ENCODE measurements at regions not wholly inside any gene's neighbourhood (a gene's known extent, or its start where the extent isn't known, plus 50 kb on each side); places are given as distances from the start of the nearest gene placed in this dataset.

DNA sequence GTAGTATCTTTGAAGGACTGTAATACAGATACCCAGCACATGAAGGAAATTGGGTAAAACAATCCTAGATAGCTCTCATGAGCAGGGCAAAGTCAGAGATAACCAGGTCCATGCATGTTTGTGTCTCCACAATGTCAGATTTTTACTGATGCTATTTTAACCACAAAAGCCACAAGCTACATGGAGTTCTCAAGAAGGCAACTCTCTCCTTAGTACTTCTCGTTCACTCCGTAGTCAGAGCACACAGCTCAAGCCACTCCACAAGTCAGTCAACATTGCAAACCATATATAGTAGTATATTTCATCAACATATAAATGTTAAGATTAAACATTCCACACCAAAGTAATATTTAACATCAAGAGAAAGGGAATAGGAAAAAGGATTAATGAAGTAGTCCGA, 98.0 kb upstream of the PIK3CG start:
- TF ChIP-seq, protein P1, sequence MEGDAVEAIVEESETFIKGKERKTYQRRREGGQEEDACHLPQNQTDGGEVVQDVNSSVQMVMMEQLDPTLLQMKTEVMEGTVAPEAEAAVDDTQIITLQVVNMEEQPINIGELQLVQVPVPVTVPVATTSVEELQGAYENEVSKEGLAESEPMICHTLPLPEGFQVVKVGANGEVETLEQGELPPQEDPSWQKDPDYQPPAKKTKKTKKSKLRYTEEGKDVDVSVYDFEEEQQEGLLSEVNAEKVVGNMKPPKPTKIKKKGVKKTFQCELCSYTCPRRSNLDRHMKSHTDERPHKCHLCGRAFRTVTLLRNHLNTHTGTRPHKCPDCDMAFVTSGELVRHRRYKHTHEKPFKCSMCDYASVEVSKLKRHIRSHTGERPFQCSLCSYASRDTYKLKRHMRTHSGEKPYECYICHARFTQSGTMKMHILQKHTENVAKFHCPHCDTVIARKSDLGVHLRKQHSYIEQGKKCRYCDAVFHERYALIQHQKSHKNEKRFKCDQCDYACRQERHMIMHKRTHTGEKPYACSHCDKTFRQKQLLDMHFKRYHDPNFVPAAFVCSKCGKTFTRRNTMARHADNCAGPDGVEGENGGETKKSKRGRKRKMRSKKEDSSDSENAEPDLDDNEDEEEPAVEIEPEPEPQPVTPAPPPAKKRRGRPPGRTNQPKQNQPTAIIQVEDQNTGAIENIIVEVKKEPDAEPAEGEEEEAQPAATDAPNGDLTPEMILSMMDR (conservative IDR thresholded peaks at IDR 0.05; ENCODE audit: low read length), result no peak
- TF ChIP-seq EZH2phosphoT487 (IDR thresholded peaks at IDR 0.05; ENCODE audit: borderline replicate concordance, low read depth, low read length), result no peak
